HEK293 (cell line): ENCODE measurements at regions not wholly inside any gene's neighbourhood (a gene's known extent, or its start where the extent isn't known, plus 50 kb on each side); places are given as distances from the start of the nearest gene placed in this dataset.

Experiments used
- CTCF ChIP-seq: fragments of 450-650 bp; formaldehyde crosslinking; IDR thresholded peaks from 2 replicates; pipeline ENCODE4 v1.5.1; 2016; ENCODE audit warnings: missing biosample characterization, missing genetic modification characterization
- KLF16 ChIP-seq: fragments of 450-650 bp; formaldehyde crosslinking; IDR thresholded peaks from 2 replicates; pipeline ENCODE4 v1.5.1; 2017; ENCODE audit warnings: missing biosample characterization, missing genetic modification characterization
- KLF9 ChIP-seq: fragments of 450-650 bp; formaldehyde crosslinking; IDR thresholded peaks from 2 replicates; pipeline ENCODE4 v1.5.1; 2016; ENCODE audit warnings: missing biosample characterization, missing genetic modification characterization, low read depth
- REST ChIP-seq: fragments of 450-650 bp; formaldehyde crosslinking; IDR thresholded peaks from 2 replicates; pipeline ENCODE4 v1.5.1; 2016; ENCODE audit warnings: missing biosample characterization, missing genetic modification characterization
- ZBTB11 ChIP-seq: fragments of 450-650 bp; formaldehyde crosslinking; conservative IDR thresholded peaks from 2 replicates; pipeline ENCODE4 v1.5.1; 2016; ENCODE audit warnings: low read depth, missing biosample characterization, missing genetic modification characterization
- ZBTB17 ChIP-seq: fragments of 450-650 bp; formaldehyde crosslinking; IDR thresholded peaks from 2 replicates; pipeline ENCODE4 v1.5.1; 2016; ENCODE audit warnings: missing biosample characterization, missing genetic modification characterization
- ZNF10 ChIP-seq: fragments of 450-650 bp; formaldehyde crosslinking; IDR thresholded peaks from 2 replicates; pipeline ENCODE4 v1.5.1; 2017; ENCODE audit warnings: missing biosample characterization, missing genetic modification characterization
- ZNF416 ChIP-seq: fragments of 450-650 bp; formaldehyde crosslinking; IDR thresholded peaks from 2 replicates; pipeline ENCODE4 v1.5.1; 2016; ENCODE audit warnings: missing biosample characterization, missing genetic modification characterization

GRCh38 chr10:105774881-105775280, 1133.8 kb downstream of the SORCS3 start:
- TF ChIP-seq REST (no peak), CTCF (tag by site-specific recombination) (no peak), KLF16 (no peak), ZNF416 (tag by site-specific recombination) (no peak), ZBTB17 (no peak), KLF9 (tag by site-specific recombination) (no peak), ZBTB11 (no peak), ZNF10 (tag by site-specific recombination) (no peak)
